ENCODE measurements at regions not wholly inside any gene's neighbourhood (a gene's known extent, or its start where the extent isn't known, plus 50 kb on each side); places are given as distances from the start of the nearest gene placed in this dataset.

DNA sequence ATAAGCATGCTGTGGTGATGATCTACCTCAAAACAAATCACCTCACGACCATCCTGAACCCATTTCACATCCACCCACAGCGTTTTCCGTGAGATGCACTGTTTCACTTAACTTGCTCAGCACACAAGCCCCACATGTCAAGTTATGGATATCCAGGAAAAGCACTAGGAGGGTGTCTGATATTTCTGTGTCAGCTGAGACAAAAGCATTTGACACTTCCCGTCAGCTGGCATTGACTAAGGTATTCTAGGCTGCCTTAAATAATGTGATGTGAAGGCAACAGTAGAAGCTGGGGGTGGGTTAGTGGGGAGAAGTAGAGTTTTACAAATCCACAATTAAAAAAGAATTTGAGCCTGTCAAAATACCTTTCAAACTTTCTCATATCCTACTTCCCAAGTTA, 68.7 kb upstream of the MDFIC start:
- DNase-seq (ENCODE audit: low read depth in 4 of 4, low spot score in 3 of 4) = no peak

DNA sequence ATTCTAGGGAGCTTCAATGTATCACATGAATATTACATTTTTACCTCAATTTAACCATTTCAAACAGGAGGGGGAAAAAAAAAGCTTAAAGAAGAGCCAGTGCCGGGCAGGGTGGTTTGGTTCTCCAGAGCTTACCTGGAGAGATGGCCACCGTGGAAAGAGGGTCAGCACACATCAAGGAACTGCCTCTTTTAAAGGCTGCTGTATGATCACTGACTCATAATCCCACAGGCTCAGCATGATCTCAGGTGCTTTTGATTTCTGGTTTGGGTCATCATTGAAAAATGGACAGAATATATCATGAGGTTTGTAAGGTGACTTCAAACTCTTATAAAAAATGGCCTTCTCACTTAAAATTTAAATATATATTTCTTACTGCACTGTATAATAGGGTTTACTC, 67.5 kb upstream of the MDFIC start:
- DNase-seq (ENCODE audit: low read depth in 4 of 4, low spot score in 3 of 4) = no peak

DNA sequence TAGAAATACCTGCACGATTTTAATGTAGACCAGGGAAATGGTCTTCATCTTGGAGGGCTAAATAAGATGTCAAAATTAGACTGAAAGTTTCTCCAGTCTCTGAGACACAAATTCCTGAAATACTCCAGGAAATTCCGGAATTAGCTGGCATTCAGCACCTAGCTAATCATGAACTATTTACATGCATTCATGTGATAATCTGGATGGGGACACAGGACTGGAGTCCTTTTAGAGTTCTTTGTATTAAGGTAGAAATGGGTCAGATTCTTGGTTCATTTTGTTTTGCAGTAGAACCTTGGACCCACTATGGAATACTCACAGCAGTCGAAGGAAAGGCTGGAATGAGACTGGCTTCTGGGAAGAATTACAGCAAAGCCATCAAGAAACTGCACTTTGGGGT, 65.3 kb upstream of the MDFIC start:
- DNase-seq (ENCODE audit: low read depth in 4 of 4, low spot score in 3 of 4) = peak in 1 of 4 donors; percentile 4

DNA sequence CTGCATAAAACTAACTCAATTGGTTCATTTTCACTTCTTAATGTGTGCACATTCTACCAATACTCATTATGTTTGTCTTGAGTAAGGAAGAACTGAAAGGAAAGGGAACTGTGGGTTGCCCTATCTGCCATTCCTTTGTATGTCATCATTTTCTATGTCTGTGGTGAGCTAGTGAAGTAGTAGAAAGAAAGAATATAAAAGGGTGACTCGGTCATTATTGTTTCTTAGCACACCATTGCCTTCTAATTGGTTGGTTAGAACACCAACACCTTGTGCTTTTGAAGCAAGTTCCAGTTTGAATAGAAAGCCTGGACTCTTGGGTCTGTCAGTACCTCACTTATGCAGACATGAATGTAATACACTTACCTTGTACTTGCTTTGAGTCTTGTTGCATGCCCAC, 64.3 kb upstream of the MDFIC start:
- DNase-seq (ENCODE audit: low read depth in 4 of 4, low spot score in 3 of 4) = no peak

DNA sequence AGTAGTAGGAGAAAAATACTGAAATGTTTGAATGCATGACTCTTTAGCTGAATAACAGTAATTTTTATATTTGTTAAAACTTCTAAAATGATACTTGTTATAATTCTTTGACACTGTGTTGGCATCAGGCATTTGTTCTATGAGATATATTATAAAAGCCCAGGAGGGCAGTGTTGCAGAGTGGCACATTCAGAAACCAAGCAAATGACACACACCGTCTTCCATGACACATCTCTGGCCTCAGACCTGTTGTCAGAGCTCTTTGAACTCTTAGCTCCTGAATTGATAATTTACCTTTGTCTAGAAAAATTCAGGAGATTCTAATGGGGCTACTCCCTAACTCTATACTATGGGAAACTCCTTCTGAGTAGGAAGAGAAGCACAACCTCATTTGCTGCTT, 62.4 kb upstream of the MDFIC start:
- DNase-seq (ENCODE audit: low read depth in 4 of 4, low spot score in 3 of 4) = no peak

DNA sequence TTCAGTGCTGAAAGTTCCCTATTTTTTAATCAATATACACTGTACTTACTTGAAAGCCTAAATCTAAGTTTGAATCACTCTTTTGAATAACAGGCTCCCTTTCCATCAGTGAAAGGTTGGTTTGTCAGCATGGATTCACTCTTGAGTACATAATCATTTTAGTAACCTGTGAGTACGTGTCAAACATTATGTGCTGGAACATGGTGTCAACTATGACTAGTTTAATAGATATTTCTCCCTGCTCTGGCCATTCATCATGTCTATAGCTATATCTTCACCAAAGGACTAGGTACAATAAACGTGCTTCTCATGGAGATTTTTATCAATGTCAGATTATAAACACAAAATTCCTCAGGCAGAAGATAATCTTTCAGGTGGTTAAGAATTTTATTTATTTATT, 61.7 kb upstream of the MDFIC start:
- no peak for DNase-seq (ENCODE audit: low read depth in 4 of 4, low spot score in 3 of 4)

DNA sequence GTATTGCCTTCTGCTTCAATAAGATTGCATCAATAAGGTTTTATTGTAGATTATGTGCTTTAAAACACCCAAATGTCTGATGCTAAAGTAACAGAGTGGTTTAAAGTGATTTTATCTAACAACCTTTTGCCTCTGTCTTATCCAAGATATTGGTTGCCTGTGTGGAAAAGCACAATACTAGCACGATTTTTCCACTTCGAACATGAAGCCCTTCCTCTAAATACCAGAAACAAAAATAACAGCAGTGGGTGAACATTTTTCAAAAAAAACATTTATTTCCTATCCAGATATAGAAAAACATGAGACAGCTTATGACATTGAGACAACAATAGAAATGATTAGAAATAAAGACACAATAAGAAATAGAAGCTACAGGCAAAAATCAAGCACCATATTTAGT, 59.5 kb upstream of the MDFIC start:
- no peak for DNase-seq (ENCODE audit: low read depth in 4 of 4, low spot score in 3 of 4)

DNA sequence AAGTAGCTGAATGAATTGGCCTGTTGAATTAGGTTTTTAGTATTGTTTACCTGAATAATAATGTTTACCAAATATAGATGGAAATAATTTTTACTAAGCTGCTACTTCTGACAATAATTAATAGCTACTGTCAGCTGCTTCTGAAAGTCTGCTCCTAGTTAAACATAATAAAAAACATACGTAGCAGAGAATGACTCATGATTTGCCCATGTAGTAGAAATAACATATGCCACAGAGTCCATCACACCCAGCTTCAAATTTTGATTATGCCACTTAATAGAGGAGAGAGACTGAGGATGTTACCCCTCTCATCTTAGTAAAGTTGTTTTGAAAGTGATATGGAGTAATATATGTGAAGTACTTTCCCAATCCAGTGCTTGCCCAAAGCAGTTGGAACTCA, 57.6 kb upstream of the MDFIC start:
- DNase-seq (ENCODE audit: low read depth in 4 of 4, low spot score in 3 of 4) = no peak

DNA sequence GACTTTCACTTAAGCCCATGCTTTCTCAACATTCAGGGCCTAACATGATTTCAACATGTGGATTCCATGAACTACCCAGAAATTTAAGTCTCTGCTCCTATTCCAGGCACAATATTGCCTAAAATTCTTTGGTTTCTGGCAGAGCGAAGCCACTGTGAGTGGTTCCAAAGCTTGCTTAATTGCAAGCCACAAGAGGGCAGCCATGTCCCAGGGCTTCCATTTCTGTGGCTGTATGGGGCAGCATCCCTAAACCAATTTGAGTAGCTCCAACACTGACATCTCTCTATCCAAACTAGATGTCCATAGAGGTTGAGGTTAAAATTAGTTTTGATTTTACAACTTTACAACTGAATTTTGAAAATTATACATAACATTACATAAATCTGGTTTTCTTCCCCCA, 56.3 kb upstream of the MDFIC start:
- peak in 1 of 4 donors; percentile 4 for DNase-seq (ENCODE audit: low read depth in 4 of 4, low spot score in 3 of 4)

Measured in left renal pelvis (tissue), 4 donors.